GM21423 (cell line): ENCODE measurements at regions not wholly inside any gene's neighbourhood (a gene's known extent, or its start where the extent isn't known, plus 50 kb on each side); places are given as distances from the start of the nearest gene placed in this dataset.

Source experiments
- ATAC-seq: cut with Tn5 transposase; IDR thresholded peaks from one replicate; pipeline ENCODE4 v1.9.1; 2021; ENCODE audit warnings: mild to moderate bottlenecking, moderate library complexity; ENCODE audit not compliant: unreplicated experiment

DNA sequence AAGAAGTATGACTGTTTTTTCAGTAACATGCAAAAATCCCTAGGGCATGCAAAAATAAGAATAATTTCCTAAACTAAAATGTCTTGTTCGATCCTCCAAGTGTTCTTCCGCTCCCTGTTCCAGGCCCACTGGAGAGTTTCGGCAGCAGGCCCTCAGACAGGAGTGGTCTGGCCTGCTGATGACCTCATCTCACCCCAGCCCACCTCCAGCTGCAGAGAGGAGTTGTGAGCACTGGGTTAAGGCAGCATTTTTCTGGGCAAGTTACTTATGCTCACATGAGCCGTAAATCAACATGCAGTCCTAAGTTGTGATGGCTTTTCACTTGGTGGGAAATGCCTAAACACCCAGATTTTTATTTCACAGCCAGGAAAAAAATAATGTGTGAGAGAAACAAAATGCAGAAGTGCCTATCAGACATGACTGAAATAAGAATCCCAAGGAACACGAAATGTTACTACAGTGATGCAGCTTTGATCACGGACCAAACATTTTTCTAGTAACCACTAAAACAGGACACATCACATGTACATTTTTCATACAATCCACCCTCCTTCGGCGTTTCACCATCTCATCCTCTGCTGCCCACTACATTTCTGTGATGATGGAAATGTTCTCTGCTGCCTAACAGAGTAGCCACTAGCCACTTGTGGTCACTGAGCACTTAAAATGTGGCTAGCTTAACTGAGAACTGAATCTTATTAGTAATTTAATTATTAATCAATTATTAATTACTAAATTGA lies 153.3 kb upstream of the TBL1X start:
- no peak for ATAC-seq

DNA sequence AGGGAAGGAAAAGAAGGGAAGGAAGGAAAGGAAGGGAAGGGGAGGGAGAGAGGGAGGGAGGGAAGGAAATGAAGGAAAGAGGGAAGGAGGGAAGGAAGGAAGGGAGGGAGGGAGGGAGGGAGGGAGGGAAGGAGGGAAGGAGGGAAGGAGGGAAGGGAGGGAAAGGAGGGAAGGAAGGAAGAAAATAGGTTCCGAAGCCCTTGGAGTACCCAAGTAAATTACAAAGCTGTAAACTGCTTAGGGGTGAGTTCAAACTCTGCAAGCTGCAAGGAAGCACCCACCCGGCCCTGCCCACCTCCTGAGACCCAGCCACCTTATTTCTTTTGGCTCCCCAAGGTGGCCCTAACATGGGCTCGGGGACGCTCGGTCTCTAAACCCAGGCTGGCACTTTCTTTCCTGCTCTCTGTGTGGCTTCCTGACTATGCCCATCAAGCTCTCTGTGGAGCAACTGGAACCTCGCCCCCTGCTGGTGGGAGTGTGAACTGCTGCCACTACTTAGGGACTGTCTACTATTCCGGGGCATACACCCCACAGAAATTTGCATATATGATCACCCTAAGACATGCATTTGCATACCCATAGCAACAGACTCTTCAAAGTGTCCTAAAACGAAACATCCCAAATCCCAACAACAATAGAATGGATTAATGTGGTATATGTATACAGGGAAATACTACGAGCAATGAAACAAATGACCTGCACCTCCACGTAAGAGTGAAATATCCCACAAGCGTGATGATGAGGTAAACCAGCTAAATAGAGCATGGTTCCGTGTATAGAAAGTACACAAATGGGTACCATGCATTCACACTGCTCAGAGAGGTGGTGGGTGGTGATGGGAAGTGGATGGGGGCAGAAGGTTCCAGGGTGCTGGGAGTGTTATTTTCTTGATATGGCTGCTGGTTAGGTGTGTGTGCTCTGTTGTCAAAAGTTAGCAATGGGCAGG lies 151.7 kb upstream of the TBL1X start:
- ATAC-seq = peak; percentile 59

DNA sequence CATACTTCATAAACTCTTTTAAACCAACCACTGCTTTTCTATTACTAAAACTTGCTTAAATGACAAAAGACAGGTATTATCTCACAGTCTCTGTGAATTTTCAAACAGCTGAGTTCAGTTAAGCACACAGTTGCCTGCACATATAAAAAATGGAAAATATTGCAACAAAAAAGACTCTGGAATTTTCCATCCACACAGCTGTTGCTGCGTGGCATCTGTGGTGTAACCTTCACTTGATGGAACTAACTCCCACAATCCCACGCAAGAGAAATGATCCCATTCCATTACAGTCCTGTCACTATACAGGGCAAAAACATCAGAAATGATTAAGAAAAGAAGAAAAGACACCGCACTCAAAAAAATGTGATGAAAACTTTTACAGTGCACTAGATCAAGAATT lies 149.8 kb upstream of the TBL1X start:
- no peak for ATAC-seq

DNA sequence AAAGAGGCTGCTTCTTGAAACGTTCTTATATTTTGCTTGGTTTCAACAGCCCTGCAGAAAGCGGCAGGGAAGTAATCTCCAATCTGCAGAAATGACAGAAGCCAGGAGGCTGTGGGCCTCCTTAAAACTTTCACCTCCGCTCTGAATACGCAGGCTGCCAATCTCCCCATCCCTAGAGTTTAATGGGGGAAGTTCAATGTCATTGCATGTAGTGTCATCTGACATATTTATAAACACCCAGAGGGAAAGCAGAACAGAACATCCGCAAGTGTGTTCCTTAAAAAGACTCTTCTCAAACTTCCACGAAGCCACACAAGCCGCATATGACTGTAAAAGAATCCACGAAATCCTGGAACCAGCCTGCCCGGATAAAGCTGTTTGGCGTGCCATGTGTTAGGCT lies 148.8 kb upstream of the TBL1X start:
- no peak for ATAC-seq

- no peak for ATAC-seq
Observed at GRCh38 chrX:9317176-9317575, 147.7 kb upstream of the TBL1X start.

- ATAC-seq = no peak
Observed at GRCh38 chrX:9318213-9318612, 146.6 kb upstream of the TBL1X start.

- no peak for ATAC-seq
Observed at GRCh38 chrX:9318766-9319165, 146.1 kb upstream of the TBL1X start.

GRCh38 chrX:9320940-9321339 lies 143.9 kb upstream of the TBL1X start:
- no peak for ATAC-seq

DNA sequence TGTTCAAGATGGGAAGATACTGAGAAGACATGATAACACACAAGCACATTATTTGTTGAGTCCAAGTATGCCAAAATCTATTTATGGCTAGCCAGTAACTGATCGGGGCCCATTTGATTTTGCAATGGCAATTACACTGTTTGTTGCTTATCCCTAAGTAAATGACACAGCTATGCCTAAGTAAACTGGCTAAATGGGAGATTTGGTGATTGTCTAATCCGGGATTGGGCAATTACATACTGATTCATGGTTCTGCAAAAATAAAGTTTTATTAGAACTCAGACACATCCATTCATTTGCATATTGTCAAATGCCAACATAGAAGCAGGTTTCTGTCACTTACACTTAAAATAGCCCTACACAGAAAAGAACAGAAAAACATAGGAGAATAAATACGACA lies 140.2 kb upstream of the TBL1X start:
- ATAC-seq = no peak

GRCh38 chrX:9326369-9326768 lies 138.5 kb upstream of the TBL1X start:
- no peak for ATAC-seq

DNA sequence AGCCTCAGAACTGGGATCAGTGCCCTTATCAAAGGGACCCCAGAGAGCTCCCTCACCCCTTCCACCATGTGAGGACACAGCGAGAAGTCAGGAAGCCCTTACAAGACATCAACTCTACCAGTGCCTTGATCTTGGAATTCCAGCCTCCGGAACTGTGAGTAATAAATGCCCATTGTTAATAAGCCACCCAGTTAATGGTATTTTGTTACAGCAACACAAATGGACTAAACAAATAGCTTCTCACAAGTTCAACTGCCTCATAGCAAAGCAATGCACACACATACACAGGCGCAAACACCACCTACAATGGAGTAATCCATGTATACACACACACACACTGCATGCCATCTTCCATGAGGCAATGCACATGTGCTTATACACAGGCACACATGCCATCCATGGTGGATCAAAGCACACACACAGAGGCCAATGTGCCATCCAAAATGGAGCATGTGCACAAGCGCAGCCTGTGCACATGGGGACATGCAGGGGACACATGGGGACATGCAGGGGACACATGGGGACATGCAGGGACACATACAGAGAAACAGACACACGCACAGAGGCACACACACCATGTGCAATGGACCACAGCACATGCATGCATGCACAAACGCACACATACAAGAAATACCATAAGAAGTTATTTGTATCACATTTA lies 137.6 kb upstream of the TBL1X start:
- no peak for ATAC-seq

- ATAC-seq = no peak
Observed at GRCh38 chrX:9327747-9328145, 137.1 kb upstream of the TBL1X start.

- no peak for ATAC-seq
Observed at GRCh38 chrX:9329056-9329455, 135.8 kb upstream of the TBL1X start.

DNA sequence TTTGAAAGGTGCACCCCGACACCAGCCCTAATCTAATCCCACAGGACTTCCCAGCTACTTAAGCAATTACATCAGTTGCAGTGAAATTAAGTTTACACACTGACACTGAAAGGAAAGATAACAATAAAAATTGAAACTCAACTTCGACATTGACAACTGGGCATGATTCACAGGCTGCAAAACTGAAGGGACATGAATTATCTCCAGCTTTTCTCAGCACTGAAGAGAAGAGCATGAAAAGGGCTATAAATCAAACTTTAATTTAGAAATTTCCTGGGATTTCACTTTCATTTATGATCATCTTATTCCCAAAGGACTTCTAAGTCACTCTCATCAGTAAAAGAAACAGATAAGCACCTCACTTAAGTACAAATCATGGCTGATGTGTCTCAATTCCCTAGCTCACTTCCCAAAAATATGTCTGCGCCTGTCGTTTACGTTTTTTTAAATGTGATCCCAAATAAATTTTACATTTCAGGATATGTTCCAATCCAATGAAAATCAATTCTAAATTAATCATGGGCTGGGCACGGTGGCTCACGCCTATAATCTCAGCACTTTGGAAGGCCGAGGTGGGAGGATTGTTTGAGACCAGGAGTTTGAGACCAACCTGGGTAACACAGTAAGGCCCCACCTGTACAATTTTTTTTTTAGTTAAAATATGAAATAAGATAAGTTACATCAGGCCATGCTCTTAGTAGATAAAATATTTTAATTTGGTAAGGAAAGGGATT lies 134.4 kb upstream of the TBL1X start:
- no peak for ATAC-seq

- ATAC-seq = no peak
Observed at GRCh38 chrX:9333873-9334560, 130.8 kb upstream of the TBL1X start.

DNA sequence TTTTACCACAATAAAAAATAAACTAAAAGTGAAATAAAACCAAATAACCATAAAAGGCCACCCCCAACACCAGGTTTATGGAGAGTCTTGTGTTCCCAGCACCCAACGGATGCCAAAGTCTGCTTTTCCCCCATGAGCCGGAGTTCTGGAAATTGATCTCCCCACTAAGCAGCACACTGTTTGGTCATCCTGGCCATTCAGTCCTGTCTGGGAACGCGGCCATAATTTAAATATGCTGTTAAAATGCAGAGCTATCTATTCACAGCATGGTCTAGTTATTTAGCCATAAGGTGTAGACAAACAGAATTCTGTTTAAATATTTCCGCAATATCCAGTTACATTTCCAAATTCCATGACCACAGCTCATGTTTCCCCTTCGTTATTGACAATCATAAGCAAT lies 129.6 kb upstream of the TBL1X start:
- no peak for ATAC-seq

DNA sequence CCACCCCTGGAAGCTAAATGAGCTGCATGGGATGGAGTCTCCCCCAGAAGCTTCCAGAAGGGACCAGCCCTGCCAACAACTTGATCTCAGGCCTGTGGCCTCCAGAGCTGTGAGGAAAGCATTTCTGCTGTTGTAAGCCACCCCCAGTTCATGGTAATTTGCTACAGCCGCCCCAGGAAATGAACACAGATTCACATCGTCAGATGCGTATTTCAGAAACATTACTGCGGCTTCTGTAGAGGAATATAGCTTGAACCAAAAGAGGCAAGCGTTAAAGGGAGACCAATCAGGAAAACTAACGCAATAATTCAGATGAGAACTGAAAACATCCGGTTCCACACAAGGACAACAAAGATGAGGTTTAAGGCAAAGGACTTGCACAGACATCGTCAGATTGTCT lies 128.4 kb upstream of the TBL1X start:
- no peak for ATAC-seq

DNA sequence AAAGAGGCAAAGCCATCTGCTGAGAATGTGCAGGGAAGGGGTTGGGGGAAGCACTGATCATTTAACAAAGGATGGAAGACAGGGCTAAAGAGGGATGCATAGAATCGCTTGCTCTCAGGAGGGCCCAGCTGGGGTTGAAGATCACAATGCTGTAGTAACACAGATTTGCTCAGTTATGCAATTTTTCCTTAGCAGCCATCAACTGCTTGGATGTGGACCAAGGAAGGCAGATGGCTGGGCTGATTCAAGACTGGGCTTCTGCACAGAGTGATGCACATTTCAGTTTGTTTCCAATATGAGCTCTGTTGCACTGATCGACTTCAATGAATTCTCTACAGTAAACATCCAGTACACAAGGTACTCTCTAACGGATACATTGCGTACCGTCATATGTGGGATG lies 127.8 kb upstream of the TBL1X start:
- ATAC-seq = no peak

DNA sequence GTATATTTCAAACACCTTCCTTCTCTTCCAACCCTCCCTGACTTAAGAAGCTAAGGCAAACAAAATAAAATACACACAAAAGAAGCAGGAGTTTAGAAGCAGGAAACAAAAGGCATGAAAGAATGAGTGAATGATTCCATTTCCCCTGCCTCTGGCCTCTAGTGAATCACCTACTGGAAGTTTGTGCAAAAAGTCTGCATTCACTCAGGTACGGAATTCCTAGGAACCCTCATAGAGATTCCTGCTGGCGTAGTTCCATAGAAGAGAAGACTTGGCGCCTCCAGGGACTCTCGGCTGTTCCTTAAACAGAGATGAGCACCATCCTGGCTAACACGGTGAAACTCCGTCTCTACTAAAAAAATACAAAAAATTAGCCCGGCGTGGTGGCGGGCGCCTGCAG lies 125.9 kb upstream of the TBL1X start:
- ATAC-seq = no peak
